Mucosa of rectum (tissue), 2 donors: ENCODE measurements at regions not wholly inside any gene's neighbourhood (a gene's known extent, or its start where the extent isn't known, plus 50 kb on each side); places are given as distances from the start of the nearest gene placed in this dataset.

ENCODE experiments used
- H3K27ac ChIP-seq, 2 donors: one replicate each; pipeline ENCODE4 v1.7.0; 2013; ENCODE audit warnings: inconsistent platforms in 2 of 2, low read depth in 2 of 2, low read length in 2 of 2
- H3K27me3 ChIP-seq, 2 donors: one replicate each; pipeline ENCODE4 v1.7.0; 2013; ENCODE audit warnings: low read length in 2 of 2; ENCODE audit not compliant: control insufficient read depth in 2 of 2, insufficient read depth in 2 of 2
- H3K36me3 ChIP-seq, 2 donors: one replicate each; pipeline ENCODE4 v1.7.0; 2013; ENCODE audit warnings: low read length in 2 of 2; ENCODE audit not compliant: control insufficient read depth in 2 of 2, insufficient read depth in 2 of 2
- H3K4me1 ChIP-seq, 2 donors: one replicate each; pipeline ENCODE4 v1.7.0; 2013; ENCODE audit warnings: low read length in 2 of 2, mild to moderate bottlenecking in 1 of 2; ENCODE audit not compliant: control insufficient read depth in 2 of 2, insufficient read depth in 2 of 2
- H3K4me3 ChIP-seq, 2 donors: one replicate each; pipeline ENCODE4 v1.7.0; 2013; ENCODE audit warnings: low read length in 2 of 2
- H3K9ac ChIP-seq, 2 donors: one replicate each; pipeline ENCODE4 v1.7.0; 2013; ENCODE audit warnings: low read length in 2 of 2, low read depth in 1 of 2, mild to moderate bottlenecking in 1 of 2
- H3K9me3 ChIP-seq, 2 donors: one replicate each; pipeline ENCODE4 v1.7.0; 2013; ENCODE audit warnings: low read length in 2 of 2; ENCODE audit not compliant: control insufficient read depth in 2 of 2
- donor health status: healthy.
- donor health status: Normal muscosa, but diverticular disease.

- Histone ChIP-seq H3K27me3 (no peaks in the 10 kb centered on the region), H3K9ac (no peak overlapping the region), H3K27ac (no peak overlapping the region), H3K4me3 (no peak overlapping the region), H3K36me3 (no peaks in the 10 kb centered on the region), H3K4me1 (no peaks in the 10 kb centered on the region), H3K9me3 (no peaks in the 10 kb centered on the region)
Observed at GRCh38 chr6:19479551-19479950, 357.6 kb upstream of the ID4 start.

GRCh38 chr6:19492636-19493405, 344.3 kb upstream of the ID4 start:
- H3K27ac ChIP-seq, result no peak overlapping the region
- H3K27me3 ChIP-seq, result no peaks in the 10 kb centered on the region
- H3K4me1 ChIP-seq, result no peaks in the 10 kb centered on the region
- no peaks in the 10 kb centered on the region for H3K9me3 ChIP-seq
- no peaks in the 10 kb centered on the region for H3K36me3 ChIP-seq
- peak overlapping the region in 1 of 2 donors; percentile 16 for H3K4me3 ChIP-seq
- no peak overlapping the region for H3K9ac ChIP-seq

GRCh38 chr6:19501737-19502245, 335.4 kb upstream of the ID4 start:
- Histone ChIP-seq H3K4me1 (no peaks in the 10 kb centered on the region), H3K4me3 (no peak overlapping the region), H3K9ac (no peak overlapping the region), H3K9me3 (peaks cover 0 to 2% of the 10 kb centered on the region in 2 donors), H3K36me3 (no peaks in the 10 kb centered on the region), H3K27me3 (no peaks in the 10 kb centered on the region), H3K27ac (no peak overlapping the region)

- Histone ChIP-seq H3K9ac (no peak overlapping the region), H3K27ac (no peak overlapping the region), H3K4me3 (no peak overlapping the region), H3K4me1 (no peaks in the 10 kb centered on the region), H3K36me3 (no peaks in the 10 kb centered on the region), H3K9me3 (peaks cover 0 to 4% of the 10 kb centered on the region in 2 donors), H3K27me3 (no peaks in the 10 kb centered on the region)
Observed at GRCh38 chr6:19502301-19502700, 334.9 kb upstream of the ID4 start.

- Histone ChIP-seq H3K27me3 (no peaks in the 10 kb centered on the region), H3K9me3 (peaks cover 2 to 3% of the 10 kb centered on the region in 2 donors)
Observed at GRCh38 chr6:19515939-19516338, 321.2 kb upstream of the ID4 start.

GRCh38 chr6:19519941-19520340, 317.2 kb upstream of the ID4 start:
- H3K9me3 ChIP-seq, result peaks cover 0 to 2% of the 10 kb centered on the region in 2 donors
- H3K4me1 ChIP-seq, result no peaks in the 10 kb centered on the region
- H3K36me3 ChIP-seq, result no peaks in the 10 kb centered on the region
- no peaks in the 10 kb centered on the region for H3K27me3 ChIP-seq
- H3K9ac ChIP-seq, result no peak overlapping the region
- no peak overlapping the region for H3K4me3 ChIP-seq
- no peak overlapping the region for H3K27ac ChIP-seq

More at GRCh38 chr6:19515939-19516338, 321.2 kb upstream of the ID4 start:
- H3K27ac ChIP-seq, result no peak overlapping the region
- no peak overlapping the region for H3K4me3 ChIP-seq
- no peaks in the 10 kb centered on the region for H3K36me3 ChIP-seq
- no peak overlapping the region for H3K9ac ChIP-seq
- no peaks in the 10 kb centered on the region for H3K4me1 ChIP-seq

- no peaks in the 10 kb centered on the region for H3K9me3 ChIP-seq
- no peaks in the 10 kb centered on the region for H3K27me3 ChIP-seq
- H3K27ac ChIP-seq, result no peak overlapping the region
- no peak overlapping the region for H3K9ac ChIP-seq
- no peak overlapping the region for H3K4me3 ChIP-seq
- no peaks in the 10 kb centered on the region for H3K36me3 ChIP-seq
- no peaks in the 10 kb centered on the region for H3K4me1 ChIP-seq
Observed at GRCh38 chr6:19524366-19525186, 312.6 kb upstream of the ID4 start.

GRCh38 chr6:19525673-19526072, 311.5 kb upstream of the ID4 start:
- no peak overlapping the region for H3K27ac ChIP-seq
- H3K9ac ChIP-seq, result no peak overlapping the region
- no peak overlapping the region for H3K4me3 ChIP-seq
- no peaks in the 10 kb centered on the region for H3K27me3 ChIP-seq
- H3K36me3 ChIP-seq, result no peaks in the 10 kb centered on the region
- no peaks in the 10 kb centered on the region for H3K4me1 ChIP-seq
- no peaks in the 10 kb centered on the region for H3K9me3 ChIP-seq

GRCh38 chr6:19530188-19530587, 307.0 kb upstream of the ID4 start:
- no peak overlapping the region for H3K27ac ChIP-seq
- H3K4me1 ChIP-seq, result no peaks in the 10 kb centered on the region
- H3K9ac ChIP-seq, result no peak overlapping the region
- H3K27me3 ChIP-seq, result no peaks in the 10 kb centered on the region
- H3K4me3 ChIP-seq, result no peak overlapping the region
- no peaks in the 10 kb centered on the region for H3K9me3 ChIP-seq
- no peaks in the 10 kb centered on the region for H3K36me3 ChIP-seq

GRCh38 chr6:19535351-19535750, 301.8 kb upstream of the ID4 start:
- Histone ChIP-seq H3K9me3 (no peaks in the 10 kb centered on the region), H3K4me3 (no peak overlapping the region), H3K9ac (no peak overlapping the region), H3K27ac (no peak overlapping the region), H3K27me3 (no peaks in the 10 kb centered on the region), H3K4me1 (no peaks in the 10 kb centered on the region), H3K36me3 (no peaks in the 10 kb centered on the region)
